Neuronal stem cell (in vitro differentiated cells): ENCODE measurements at regions not wholly inside any gene's neighbourhood (a gene's known extent, or its start where the extent isn't known, plus 50 kb on each side); places are given as distances from the start of the nearest gene placed in this dataset.
"Not testable (repeated sequence)": the region's sequence is repeated elsewhere in the genome, so short reads cannot be mapped to it uniquely, and the experiment has no call there.

Experiments used
- DNase-seq: peaks from one replicate; pipeline ENCODE4 v3.0.0-alpha.2; 2013; ENCODE audit warnings: low spot score
- H2AFZ ChIP-seq: one replicate; pipeline ENCODE4 v1.6.1; 2013; ENCODE audit warnings: mild to moderate bottlenecking, low read length, inconsistent platforms
- H2AK5ac ChIP-seq: 2 replicates; pipeline ENCODE4 v1.6.1; 2013; ENCODE audit warnings: low read depth, mild to moderate bottlenecking, inconsistent platforms, low read length, moderate library complexity, mixed read lengths
- H2BK120ac ChIP-seq: 2 replicates; pipeline ENCODE4 v1.6.1; 2013; ENCODE audit warnings: low read depth, mild to moderate bottlenecking, inconsistent platforms, low read length, moderate library complexity, mixed read lengths
- H2BK12ac ChIP-seq: one replicate; pipeline ENCODE4 v1.6.1; 2013; ENCODE audit warnings: low read length, inconsistent platforms
- H2BK15ac ChIP-seq: 2 replicates; pipeline ENCODE4 v1.6.1; 2013; ENCODE audit warnings: mild to moderate bottlenecking, low read length, inconsistent platforms, mixed read lengths
- H2BK5ac ChIP-seq: one replicate; pipeline ENCODE4 v1.6.1; 2013; ENCODE audit warnings: inconsistent platforms, mild to moderate bottlenecking, low read length, moderate library complexity
- H3K14ac ChIP-seq: one replicate; pipeline ENCODE4 v1.6.1; 2013; ENCODE audit warnings: low read length, inconsistent platforms
- H3K18ac ChIP-seq: 2 replicates; pipeline ENCODE4 v1.6.1; 2013; ENCODE audit warnings: low read length, inconsistent platforms
- H3K23ac ChIP-seq: 2 replicates; pipeline ENCODE4 v1.6.1; 2013; ENCODE audit warnings: low read depth, mild to moderate bottlenecking, mixed read lengths, low read length, inconsistent platforms; ENCODE audit not compliant: poor library complexity
- H3K27ac ChIP-seq: replicated peaks from 3 replicates; pipeline ENCODE4 v1.5.1; 2013; ENCODE audit warnings: low read length, inconsistent platforms
- H3K27me3 ChIP-seq, 3 experiments: 2 replicates each; pipeline ENCODE4 v1.6.1; 2013; ENCODE audit warnings: low read length in 3 of 3, mild to moderate bottlenecking in 2 of 3, inconsistent platforms in 1 of 3, low read depth in 1 of 3, mixed read lengths in 1 of 3, moderate library complexity in 1 of 3; ENCODE audit not compliant: control insufficient read depth in 3 of 3, insufficient read depth in 3 of 3
- H3K36me3 ChIP-seq, 2 donors: replicated peaks in 1 of 2; 2 replicates each; pipeline ENCODE4 v1.6.1; 2013; ENCODE audit warnings: low read length in 2 of 2; ENCODE audit not compliant: control insufficient read depth in 2 of 2, insufficient read depth in 2 of 2
- H3K4ac ChIP-seq: 2 replicates; pipeline ENCODE4 v1.6.1; 2013; ENCODE audit warnings: inconsistent platforms, mild to moderate bottlenecking, low read length, moderate library complexity
- H3K4me1 ChIP-seq, 2 donors: 1 replicate in 1 of 2; 2 replicates in 1 of 2; pipeline ENCODE4 v1.6.1; 2013; ENCODE audit warnings: low read length in 2 of 2, low read depth in 1 of 2; ENCODE audit not compliant: control insufficient read depth in 2 of 2, insufficient read depth in 1 of 2
- H3K4me2 ChIP-seq: one replicate; pipeline ENCODE4 v1.6.1; 2013; ENCODE audit warnings: mild to moderate bottlenecking, low read length, inconsistent platforms; ENCODE audit not compliant: insufficient read depth, poor library complexity, severe bottlenecking
- H3K4me3 ChIP-seq, 2 donors: 2 replicates each; pipeline ENCODE4 v1.5.1; 2013; ENCODE audit warnings: low read length in 2 of 2, mild to moderate bottlenecking in 2 of 2, inconsistent platforms in 1 of 2, moderate library complexity in 1 of 2
- H3K79me1 ChIP-seq: one replicate; pipeline ENCODE4 v1.6.1; 2013; ENCODE audit warnings: low read depth, mild to moderate bottlenecking, inconsistent platforms, low read length, moderate library complexity
- H3K9ac ChIP-seq: one replicate; pipeline ENCODE4 v1.6.1; 2013; ENCODE audit warnings: mild to moderate bottlenecking, low read depth, low read length, inconsistent platforms; ENCODE audit not compliant: poor library complexity
- H3K9me3 ChIP-seq, 2 donors: replicated peaks in 1 of 2; 2 replicates each; pipeline versions ENCODE3 to v1.6.1; 2013; ENCODE audit warnings: low read length in 2 of 2, mild to moderate bottlenecking in 2 of 2, inconsistent platforms in 1 of 2, low read depth in 1 of 2, mixed read lengths in 1 of 2, moderate library complexity in 1 of 2; ENCODE audit not compliant: control insufficient read depth in 2 of 2, insufficient read depth in 1 of 2
- H4K8ac ChIP-seq: one replicate; pipeline ENCODE4 v1.6.1; 2013; ENCODE audit warnings: low read depth, mild to moderate bottlenecking, inconsistent platforms, low read length, moderate library complexity
- H4K91ac ChIP-seq: one replicate; pipeline ENCODE4 v1.6.1; 2013; ENCODE audit warnings: low read length, low read depth, mild to moderate bottlenecking, inconsistent platforms; ENCODE audit not compliant: poor library complexity
- WGBS, 2 donors: extraction: QIAGEN DNeasy Blood & Tissue Kit; methylation state at CpG; one replicate each; pipeline ENCODE4 v1.1.7; 2013; ENCODE audit warnings: missing lambda C conversion rate in 2 of 2, mixed read lengths in 1 of 2; ENCODE audit not compliant: insufficient read length in 2 of 2, insufficient replicate concordance in 1 of 2; ENCODE audit errors: extremely low coverage in 2 of 2; 5-methylcytosine and 5-hydroxymethylcytosine counted together

DNA sequence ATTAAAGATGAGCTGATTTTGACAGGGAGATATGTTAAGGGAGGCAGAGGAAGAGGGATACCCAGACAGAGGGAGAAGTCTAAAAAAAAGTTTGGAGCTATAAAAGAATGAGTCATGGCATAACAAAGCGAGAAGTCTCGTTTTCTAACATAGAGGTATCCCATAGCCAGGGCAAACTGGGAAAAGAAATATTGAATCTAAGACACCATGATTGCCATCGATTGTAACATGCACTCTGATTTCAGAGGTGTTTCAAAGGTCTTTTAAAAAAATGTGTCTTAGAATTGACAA is 110.7 kb downstream of the MDH1 start:
- no peak overlapping the region for H2AK5ac ChIP-seq
- no peak overlapping the region for H2BK5ac ChIP-seq
- H3K18ac ChIP-seq = no peak overlapping the region
- DNase-seq = no peak
- H3K79me1 ChIP-seq = no peaks in the 10 kb centered on the region
- no peak overlapping the region for H3K9ac ChIP-seq
- H3K4me3 ChIP-seq = no peak overlapping the region
- H2BK15ac ChIP-seq = no peak overlapping the region
- no peaks in the 10 kb centered on the region for H3K36me3 ChIP-seq
- H3K23ac ChIP-seq = no peak overlapping the region
- H4K91ac ChIP-seq = no peak overlapping the region
- peak overlapping the region; percentile 81 for H2AFZ ChIP-seq
- H3K27me3 ChIP-seq = no peaks in the 10 kb centered on the region
- no peak overlapping the region for H2BK12ac ChIP-seq
- H3K14ac ChIP-seq = no peak overlapping the region
- no peak overlapping the region for H2BK120ac ChIP-seq
- no peak overlapping the region for H4K8ac ChIP-seq
- no peak overlapping the region for H3K4ac ChIP-seq
- H3K27ac ChIP-seq = no peak overlapping the region
- no peaks in the 10 kb centered on the region for H3K4me1 ChIP-seq
- WGBS, 2 donors = no CpG with 5 or more reads among the region's 3 CpGs
- no peak overlapping the region for H3K4me2 ChIP-seq
- H3K9me3 ChIP-seq = no peaks in the 10 kb centered on the region

DNA sequence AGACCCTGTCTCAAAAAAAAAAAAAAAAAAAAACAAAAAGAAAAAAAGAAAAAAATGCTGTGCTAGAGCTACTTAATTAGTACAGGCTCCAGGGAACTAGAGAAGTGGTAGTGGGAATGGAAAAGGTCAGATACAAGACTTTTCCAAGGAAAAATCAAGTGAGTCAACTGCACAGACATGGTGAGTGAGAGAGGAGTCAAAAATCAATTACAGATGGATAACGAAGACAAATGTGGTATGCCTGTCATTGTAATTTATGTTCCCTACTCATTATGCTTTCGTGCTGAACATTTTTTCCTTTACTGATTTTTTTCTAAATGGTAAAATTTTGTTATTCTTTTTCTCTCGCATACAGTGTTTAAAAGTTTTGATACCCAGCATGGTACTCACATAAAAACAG is 111.5 kb downstream of the MDH1 start:
- no peak overlapping the region for H3K18ac ChIP-seq
- WGBS, 2 donors = no CpG with 5 or more reads among the region's 3 CpGs
- no peak overlapping the region for H2BK12ac ChIP-seq
- no peak overlapping the region for H3K14ac ChIP-seq
- no peaks in the 10 kb centered on the region for H3K79me1 ChIP-seq
- H2BK15ac ChIP-seq = no peak overlapping the region
- no peak overlapping the region for H3K4ac ChIP-seq
- no peak overlapping the region for H3K9ac ChIP-seq
- no peaks in the 10 kb centered on the region for H3K4me1 ChIP-seq
- H2AFZ ChIP-seq = no peak overlapping the region
- no peak overlapping the region for H3K4me3 ChIP-seq
- no peak overlapping the region for H3K23ac ChIP-seq
- no peaks in the 10 kb centered on the region for H3K36me3 ChIP-seq
- H4K91ac ChIP-seq = no peak overlapping the region
- no peaks in the 10 kb centered on the region for H3K27me3 ChIP-seq
- no peak overlapping the region for H3K4me2 ChIP-seq
- H2BK5ac ChIP-seq = no peak overlapping the region
- H4K8ac ChIP-seq = no peak overlapping the region
- no peak overlapping the region for H2AK5ac ChIP-seq
- no peak for DNase-seq
- H3K9me3 ChIP-seq = no peaks in the 10 kb centered on the region
- no peak overlapping the region for H2BK120ac ChIP-seq
- no peak overlapping the region for H3K27ac ChIP-seq

DNA sequence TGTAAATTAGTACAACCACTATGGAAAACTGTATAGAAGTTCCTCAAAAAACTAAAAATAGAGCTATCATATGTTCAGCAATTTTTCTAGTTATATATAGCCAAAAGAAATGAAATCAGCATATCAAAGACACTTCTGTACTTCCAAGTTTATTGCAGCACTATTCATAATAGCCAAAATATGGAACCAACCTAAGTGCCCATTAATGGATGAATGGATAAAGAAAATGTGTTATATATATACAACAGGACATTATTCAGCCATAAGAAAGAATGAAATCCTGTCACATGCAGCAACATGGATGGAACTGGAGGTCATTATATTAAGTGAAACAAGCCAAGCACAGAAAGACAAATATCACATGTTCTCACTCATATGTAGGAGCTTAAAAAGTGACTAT is 112.6 kb downstream of the MDH1 start:
- Histone ChIP-seq H3K27me3 (no peaks in the 10 kb centered on the region), H3K4me3 (no peak overlapping the region), H3K9ac (no peak overlapping the region), H3K9me3 (no peaks in the 10 kb centered on the region), H3K18ac (no peak overlapping the region), H3K4ac (no peak overlapping the region), H2BK120ac (no peak overlapping the region), H2AK5ac (no peak overlapping the region), H2BK12ac (no peak overlapping the region), H4K91ac (no peak overlapping the region), H2AFZ (no peak overlapping the region), H3K4me2 (no peak overlapping the region), H3K79me1 (no peaks in the 10 kb centered on the region), H3K4me1 (no peaks in the 10 kb centered on the region), H3K23ac (no peak overlapping the region), H3K27ac (no peak overlapping the region), H3K14ac (no peak overlapping the region), H4K8ac (no peak overlapping the region), H2BK15ac (no peak overlapping the region), H2BK5ac (no peak overlapping the region), H3K36me3 (no peaks in the 10 kb centered on the region)
- no peak for DNase-seq

DNA sequence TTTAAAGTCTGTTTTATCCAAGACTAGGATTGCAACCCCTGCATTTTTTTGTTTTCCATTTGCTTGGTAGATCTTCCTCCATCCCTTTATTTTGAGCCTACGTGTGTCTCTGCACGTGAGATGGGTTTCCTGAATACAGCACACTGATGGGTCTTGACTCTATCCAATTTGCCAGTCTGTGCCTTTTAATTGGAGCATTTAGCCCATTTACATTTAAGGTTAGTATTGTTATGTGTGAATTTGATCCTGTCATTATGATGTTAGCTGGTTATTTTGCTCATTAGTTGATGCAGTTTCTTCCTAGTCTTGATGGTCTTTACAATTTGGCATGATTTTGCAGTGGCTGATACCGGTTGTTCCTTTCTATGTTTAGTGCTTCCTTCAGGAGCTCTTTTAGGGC is 117.3 kb downstream of the MDH1 start:
- not testable (repeated sequence) for H3K9ac ChIP-seq, H2BK15ac ChIP-seq, H3K14ac ChIP-seq, H3K27ac ChIP-seq, H4K8ac ChIP-seq, H3K79me1 ChIP-seq, H2AFZ ChIP-seq, H3K4ac ChIP-seq, DNase-seq, H3K4me3 ChIP-seq, H3K4me1 ChIP-seq, H2BK12ac ChIP-seq, H3K36me3 ChIP-seq, H3K18ac ChIP-seq, H2BK5ac ChIP-seq, H2AK5ac ChIP-seq, H2BK120ac ChIP-seq, H3K23ac ChIP-seq, H3K27me3 ChIP-seq, H3K9me3 ChIP-seq, H3K4me2 ChIP-seq, H4K91ac ChIP-seq
- no CpG with 5 or more reads among the region's 3 CpGs for WGBS, 2 donors
